ENCODE measurements at regions not wholly inside any gene's neighbourhood (a gene's known extent, or its start where the extent isn't known, plus 50 kb on each side); places are given as distances from the start of the nearest gene placed in this dataset.

DNA sequence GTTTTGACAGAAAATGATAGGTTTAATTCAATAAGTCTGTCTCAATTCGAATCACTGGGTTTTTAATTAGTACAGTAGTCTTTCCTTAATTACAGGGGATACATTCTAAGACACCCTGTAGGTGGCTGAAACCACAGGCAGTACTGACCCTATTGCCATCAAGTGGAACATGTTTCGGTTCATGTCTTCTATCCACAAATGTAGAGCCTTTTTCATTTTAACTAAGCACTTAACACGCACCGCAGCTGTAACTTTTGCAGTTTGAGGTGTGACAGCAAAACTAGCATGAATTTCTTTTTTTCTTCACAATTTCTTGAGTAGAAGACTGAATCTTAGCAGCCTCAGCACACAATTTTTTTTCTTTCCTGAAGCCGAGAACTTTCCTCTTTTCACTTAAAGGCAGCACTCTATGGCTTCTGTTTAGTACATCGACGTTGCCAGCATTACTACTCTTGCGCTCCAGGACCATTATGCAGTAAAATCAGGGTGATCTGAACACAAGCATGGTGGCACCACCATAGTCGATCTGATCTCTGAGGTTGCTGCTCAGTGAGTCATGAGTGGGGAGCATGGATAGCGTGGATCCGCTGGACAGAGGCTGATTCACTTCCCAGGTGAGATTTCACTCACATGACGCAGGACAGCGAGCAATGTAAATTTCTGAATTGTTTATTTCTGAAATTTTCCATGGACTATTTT lies 805.1 kb downstream of the RNF144A start:
- H3K4me3 Mint-ChIP-seq = no peak overlapping the region
- Histone ChIP-seq H4K20me1 (ENCODE audit: control insufficient read depth, insufficient read depth, insufficient read length) (no peaks in the 10 kb centered on the region), H3K27me3 (ENCODE audit: insufficient read depth, low read length) (no peaks in the 10 kb centered on the region), H2BK15ac (ENCODE audit: low read depth, low read length) (no peak overlapping the region), H3K27ac (ENCODE audit: insufficient read length, low read depth, low read length) (no peak overlapping the region), H2BK12ac (ENCODE audit: insufficient read length, low read depth, low read length) (no peak overlapping the region), H2AK5ac (ENCODE audit: insufficient read length, low read length) (no peak overlapping the region), H3T11ph (ENCODE audit: low read length) (no peak overlapping the region), H3K79me2 (ENCODE audit: insufficient read depth, low read length) (no peaks in the 10 kb centered on the region), H3K56ac (ENCODE audit: insufficient read length, low read depth, low read length) (no peak overlapping the region), H2BK120ac (ENCODE audit: low read depth, low read length, poor library complexity, severe bottlenecking) (no peak overlapping the region), H3K23me2 (ENCODE audit: insufficient read length, low read depth, low read length, poor library complexity, severe bottlenecking) (no peaks in the 10 kb centered on the region), H3K4me2 (ENCODE audit: insufficient read depth, insufficient read length, low read length) (no peak overlapping the region), H3K4me1 (ENCODE audit: insufficient read depth, low read length) (0 out of 2 replicates have a peak, but pooled peaks cover 4% of the 10 kb centered on the region), H2BK5ac (ENCODE audit: insufficient read length, low read length) (no peak overlapping the region), H4K8ac (replicated peaks; ENCODE audit: insufficient read length, low read depth, low read length) (no peak overlapping the region), H2AFZ (ENCODE audit: low read length) (no peak overlapping the region), H4K91ac (ENCODE audit: insufficient read length, low read depth, low read length) (no peak overlapping the region), H2BK20ac (ENCODE audit: low read depth, low read length, poor library complexity, severe bottlenecking) (no peak overlapping the region), H3K14ac (ENCODE audit: insufficient read depth, low read length) (no peak overlapping the region), H4K5ac (ENCODE audit: insufficient read length, low read depth, low read length) (no peak overlapping the region), H3K79me1 (ENCODE audit: insufficient read depth, low read depth, low read length, poor library complexity, severe bottlenecking) (no peaks in the 10 kb centered on the region), H3K9me3 (ENCODE audit: control insufficient read depth, low read depth, low read length) (no peaks in the 10 kb centered on the region), H3K9ac (ENCODE audit: extremely low read depth, insufficient read length, low read length) (no peak overlapping the region), H3K23ac (ENCODE audit: insufficient read length, low read depth, low read length) (no peak overlapping the region), H3K18ac (ENCODE audit: insufficient read length, low read depth, low read length) (no peak overlapping the region), H3K4ac (ENCODE audit: low read depth, low read length) (no peak overlapping the region)
- no peak overlapping the region for H3K27ac Mint-ChIP-seq
- DNase-seq = no peak
- H3K36me3 Mint-ChIP-seq (ENCODE audit: insufficient read depth in 1 of 3, low read depth in 3 of 3) = peaks cover 0 to 2% (median 0%) of the 10 kb centered on the region in 3 experiments; a peak in 4 of 7 replicates
- peaks cover 5 to 8% of the 10 kb centered on the region in 2 experiments; a peak in 3 of 4 replicates for H3K4me1 Mint-ChIP-seq
- peaks cover 3% of the 10 kb centered on the region; the same call in 1 of the 2 replicates for H3K27me3 Mint-ChIP-seq (ENCODE audit: low read depth)
- TF ChIP-seq, protein P1, sequence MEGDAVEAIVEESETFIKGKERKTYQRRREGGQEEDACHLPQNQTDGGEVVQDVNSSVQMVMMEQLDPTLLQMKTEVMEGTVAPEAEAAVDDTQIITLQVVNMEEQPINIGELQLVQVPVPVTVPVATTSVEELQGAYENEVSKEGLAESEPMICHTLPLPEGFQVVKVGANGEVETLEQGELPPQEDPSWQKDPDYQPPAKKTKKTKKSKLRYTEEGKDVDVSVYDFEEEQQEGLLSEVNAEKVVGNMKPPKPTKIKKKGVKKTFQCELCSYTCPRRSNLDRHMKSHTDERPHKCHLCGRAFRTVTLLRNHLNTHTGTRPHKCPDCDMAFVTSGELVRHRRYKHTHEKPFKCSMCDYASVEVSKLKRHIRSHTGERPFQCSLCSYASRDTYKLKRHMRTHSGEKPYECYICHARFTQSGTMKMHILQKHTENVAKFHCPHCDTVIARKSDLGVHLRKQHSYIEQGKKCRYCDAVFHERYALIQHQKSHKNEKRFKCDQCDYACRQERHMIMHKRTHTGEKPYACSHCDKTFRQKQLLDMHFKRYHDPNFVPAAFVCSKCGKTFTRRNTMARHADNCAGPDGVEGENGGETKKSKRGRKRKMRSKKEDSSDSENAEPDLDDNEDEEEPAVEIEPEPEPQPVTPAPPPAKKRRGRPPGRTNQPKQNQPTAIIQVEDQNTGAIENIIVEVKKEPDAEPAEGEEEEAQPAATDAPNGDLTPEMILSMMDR (conservative IDR thresholded peaks at IDR 0.05) = no peak
- H3K9me3 Mint-ChIP-seq = no peaks in the 10 kb centered on the region
- no CpG with 5 or more reads among the region's 13 CpGs for WGBS (ENCODE audit: extremely low coverage, insufficient read length, low lambda C conversion rate)

Measured in H9 (cell line).